ENCODE measurements at regions not wholly inside any gene's neighbourhood (a gene's known extent, or its start where the extent isn't known, plus 50 kb on each side); places are given as distances from the start of the nearest gene placed in this dataset.

GRCh38 chr6:99066044-99066443 is 118.3 kb upstream of the FBXL4 start:
- DNase-seq (ENCODE audit: low spot score): no peak

DNA sequence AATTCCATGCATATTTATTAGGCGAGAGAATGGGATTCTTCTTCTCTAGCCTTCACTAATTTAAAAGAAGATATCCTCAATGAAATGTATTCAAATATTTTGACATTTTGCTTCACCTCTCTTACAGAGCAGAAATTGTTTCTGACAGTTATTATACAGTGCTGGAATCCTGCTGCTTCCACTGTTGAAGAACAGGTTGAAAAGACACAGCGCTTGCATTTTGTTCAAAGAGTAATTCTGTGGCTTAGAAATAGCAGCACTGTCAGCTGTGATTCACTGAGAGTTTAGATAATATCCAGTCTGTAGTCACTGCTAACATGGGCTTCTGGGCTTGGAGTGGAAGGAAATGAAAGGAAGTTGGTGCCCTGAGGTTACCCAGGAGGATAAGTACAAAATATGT is 117.1 kb upstream of the FBXL4 start:
- peak; percentile 4 for DNase-seq (ENCODE audit: low spot score)

DNA sequence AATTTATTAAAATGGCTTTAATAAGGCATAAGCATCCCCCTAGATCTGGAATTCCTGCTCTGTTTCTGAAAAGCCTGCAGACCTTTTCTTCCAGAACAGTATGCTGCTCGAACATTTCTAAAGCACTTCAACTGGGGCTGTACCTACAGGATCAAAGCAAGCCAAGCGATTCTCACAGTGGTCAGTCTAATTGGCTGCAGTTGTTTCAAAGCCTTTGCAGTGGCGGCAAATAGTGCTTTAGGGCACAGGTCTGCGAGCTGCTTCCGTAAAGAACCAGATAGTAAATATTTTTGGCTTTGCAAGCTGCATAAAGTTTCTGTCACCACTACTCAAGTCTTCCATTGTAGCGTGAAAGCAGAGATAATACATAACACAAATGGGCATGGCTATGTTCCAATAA is 88.9 kb upstream of the FBXL4 start:
- DNase-seq (ENCODE audit: low spot score): no peak

GRCh38 chr6:99032396-99032795 is 84.7 kb upstream of the FBXL4 start:
- DNase-seq (ENCODE audit: low spot score): no peak

DNA sequence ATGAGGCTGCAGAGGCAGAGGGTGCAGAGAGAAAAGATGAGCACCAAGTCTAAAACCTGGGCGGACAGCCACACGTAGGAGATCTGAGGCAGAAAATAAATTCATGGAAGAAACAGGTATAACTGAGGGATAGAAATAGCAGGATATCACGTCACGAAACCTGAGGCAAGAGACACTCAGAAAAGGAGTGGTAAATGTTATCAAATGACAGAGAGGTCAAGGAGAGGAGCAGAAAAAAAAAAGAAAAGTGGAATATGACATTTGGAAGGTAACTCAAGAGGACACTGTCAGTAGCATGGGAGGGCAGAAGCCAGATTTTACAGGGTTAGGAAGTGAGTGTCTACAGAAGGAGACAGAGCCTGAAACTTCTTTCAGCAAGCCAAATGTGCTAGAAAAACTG is 84.2 kb upstream of the FBXL4 start:
- no peak for DNase-seq (ENCODE audit: low spot score)

- DNase-seq (ENCODE audit: low spot score): no peak
These were observed 83.2 kb upstream of the FBXL4 start for GRCh38 chr6:99030915-99031314.

- DNase-seq (ENCODE audit: low spot score): no peak
These were observed 78.4 kb upstream of the FBXL4 start for GRCh38 chr6:99026135-99026534.

DNA sequence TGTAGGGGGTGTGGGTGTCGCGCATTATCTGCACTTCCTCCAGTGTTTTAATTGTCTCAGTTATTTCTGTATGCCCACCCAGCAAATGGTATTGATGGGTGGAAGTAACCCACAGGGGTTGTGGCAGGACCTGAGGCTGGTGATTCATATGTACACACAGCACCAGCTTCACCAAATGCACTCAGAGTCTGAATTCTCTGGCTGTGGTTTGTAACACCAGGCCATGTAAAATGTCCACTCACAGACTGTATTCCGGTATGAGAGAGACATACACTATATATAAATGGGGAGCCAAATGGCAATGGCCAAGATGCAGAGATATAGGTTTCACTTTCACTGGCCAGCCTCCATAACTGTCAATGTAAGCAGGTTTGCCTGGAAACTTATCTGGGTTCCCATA is 76.3 kb upstream of the FBXL4 start:
- DNase-seq (ENCODE audit: low spot score): no peak

DNA sequence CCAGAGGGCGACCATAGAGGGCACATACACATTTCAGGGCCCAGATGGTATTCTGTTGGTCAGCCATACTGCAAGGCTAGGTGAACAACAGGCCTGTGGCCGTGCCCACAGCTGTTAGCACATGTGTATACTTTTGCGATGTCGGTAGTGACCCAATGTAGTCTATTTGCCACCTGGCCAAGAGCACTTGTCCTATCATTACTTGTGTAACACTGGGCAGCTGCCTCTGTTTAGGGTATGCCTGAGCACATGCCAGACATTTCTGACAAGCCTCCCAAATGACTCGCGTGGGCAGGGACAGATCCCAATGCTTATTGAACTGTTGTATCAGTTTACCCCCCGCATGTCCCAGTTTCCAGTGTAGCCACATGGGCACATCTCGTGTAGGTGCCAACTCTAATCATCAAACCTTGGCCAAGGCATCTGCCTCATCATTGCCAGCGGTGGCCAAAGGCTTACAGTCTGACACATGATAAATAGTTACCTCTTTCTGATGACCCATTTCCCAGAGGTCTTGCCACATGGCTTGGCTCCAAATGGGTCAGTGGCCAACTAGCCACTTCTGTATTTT is 74.4 kb upstream of the FBXL4 start:
- DNase-seq (ENCODE audit: low spot score): no peak

DNA sequence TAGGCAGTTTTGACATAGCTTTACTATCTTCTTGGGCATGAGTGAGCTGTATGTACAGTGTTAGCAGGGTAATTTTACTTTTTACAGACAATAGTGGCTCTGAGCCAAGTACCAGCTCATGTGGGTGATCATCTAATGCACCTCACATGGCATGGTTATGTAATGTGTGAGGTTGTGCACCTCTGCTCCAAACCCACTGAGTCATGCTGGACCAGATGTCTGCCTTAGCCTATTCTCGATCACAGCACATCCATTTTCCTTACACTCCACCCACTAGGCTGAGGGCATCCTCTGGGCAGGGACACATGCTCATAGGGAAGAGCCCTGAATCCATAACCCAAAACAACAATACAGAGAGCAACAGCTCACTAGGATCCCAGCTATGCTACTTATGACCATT is 71.6 kb upstream of the FBXL4 start:
- no peak for DNase-seq (ENCODE audit: low spot score)

DNA sequence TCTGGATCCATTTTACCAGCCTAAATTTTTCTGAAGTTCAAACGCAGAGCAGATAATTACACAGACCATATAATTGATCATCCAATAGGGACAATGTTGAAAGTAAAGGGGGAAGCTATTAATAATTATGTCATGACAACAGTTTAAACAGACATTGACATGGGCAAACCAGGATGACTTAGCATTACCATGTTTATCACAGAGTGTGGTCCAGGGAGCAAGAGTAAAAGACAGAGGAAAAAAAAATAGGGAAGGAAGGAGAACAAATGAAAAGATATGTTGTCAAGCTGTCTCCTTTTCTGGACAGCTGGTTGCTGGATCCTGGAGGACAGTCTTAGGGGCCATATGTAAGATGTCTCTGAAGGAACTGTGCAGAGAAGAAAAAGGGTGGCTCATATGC is 69.4 kb upstream of the FBXL4 start:
- no peak for DNase-seq (ENCODE audit: low spot score)

GRCh38 chr6:99016355-99016754 is 68.6 kb upstream of the FBXL4 start:
- DNase-seq (ENCODE audit: low spot score): no peak

DNA sequence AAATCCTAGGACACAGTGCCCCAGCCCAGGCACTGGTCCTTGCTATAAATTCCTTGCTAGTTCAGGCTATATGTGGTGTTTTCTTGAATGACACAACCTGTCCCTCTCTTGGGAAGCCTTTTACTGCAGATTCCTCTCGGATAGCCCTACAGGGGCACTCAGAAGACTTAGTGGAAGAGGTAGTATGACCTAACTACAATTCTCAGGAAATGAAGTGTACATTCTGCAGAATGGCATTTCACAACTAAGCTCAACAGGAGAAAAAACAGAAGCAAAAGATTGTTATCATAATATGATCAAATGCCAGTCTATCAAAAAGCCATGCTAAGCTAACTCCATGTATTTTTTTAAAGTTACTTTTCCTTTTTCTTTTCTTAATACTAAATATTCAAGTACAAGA is 66.3 kb upstream of the FBXL4 start:
- DNase-seq (ENCODE audit: low spot score): no peak

DNA sequence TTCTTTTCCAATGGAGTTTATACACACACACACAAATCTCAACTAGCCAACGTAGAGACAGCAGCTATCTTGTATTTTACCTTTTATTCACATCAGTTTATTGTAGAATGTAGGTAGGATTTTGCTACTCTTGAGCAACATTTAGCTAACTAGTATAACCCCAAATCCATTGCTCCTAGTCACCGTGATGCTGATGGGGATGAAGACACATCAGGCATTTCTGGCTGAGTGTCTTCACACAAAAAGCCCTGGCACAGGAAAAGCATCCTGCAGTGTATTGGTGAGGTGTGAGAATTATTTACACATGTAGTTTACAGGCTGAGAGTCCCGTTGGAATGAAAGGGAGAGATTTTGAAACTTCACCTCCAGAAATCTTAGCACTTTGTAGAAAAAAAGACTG is 65.9 kb upstream of the FBXL4 start:
- no peak for DNase-seq (ENCODE audit: low spot score)

GRCh38 chr6:99013145-99013544 is 65.4 kb upstream of the FBXL4 start:
- DNase-seq (ENCODE audit: low spot score): no peak

- DNase-seq (ENCODE audit: low spot score): no peak
These were observed 63.4 kb upstream of the FBXL4 start for GRCh38 chr6:99011151-99011550.

DNA sequence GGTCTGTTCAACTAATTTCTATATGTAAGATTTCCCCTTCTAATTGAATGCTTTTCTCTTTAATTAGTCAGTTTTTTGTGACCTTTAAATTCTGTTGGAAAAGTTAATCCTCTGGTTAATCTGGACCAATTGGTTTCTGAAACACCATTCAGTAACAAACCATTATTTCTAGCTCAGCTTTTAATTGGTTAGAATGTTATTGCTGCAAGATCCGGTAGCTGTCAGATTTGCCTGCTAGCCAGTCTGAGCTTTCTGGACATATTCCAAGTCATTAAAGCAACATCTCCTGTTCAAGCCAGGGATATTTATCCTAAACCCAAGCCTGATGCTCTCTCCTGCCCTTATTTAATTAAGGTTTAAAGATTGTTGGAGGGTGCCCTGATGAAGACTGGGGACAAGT is 55.1 kb upstream of the FBXL4 start:
- DNase-seq (ENCODE audit: low spot score): no peak

DNA sequence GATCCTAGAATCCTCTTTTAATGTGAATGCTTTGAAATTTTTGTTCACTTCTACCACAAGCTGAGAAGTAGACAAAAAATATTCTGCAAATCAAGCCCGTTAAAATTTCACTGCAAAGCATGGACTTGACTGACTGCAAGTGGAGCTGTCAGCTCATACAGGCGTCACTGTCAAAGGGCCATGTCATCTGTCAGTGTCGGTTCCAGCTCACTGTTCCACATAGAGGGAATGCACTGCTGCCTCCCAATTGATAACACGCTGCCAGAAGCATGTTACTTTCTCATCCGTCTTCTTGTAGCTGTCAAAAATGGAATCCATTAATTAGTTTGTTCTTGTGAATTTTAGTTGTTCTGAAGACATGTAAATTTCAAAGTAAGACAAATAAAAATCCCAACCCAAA is 50.4 kb upstream of the FBXL4 start:
- no peak for DNase-seq (ENCODE audit: low spot score)
